ENCODE measurements at regions not wholly inside any gene's neighbourhood (a gene's known extent, or its start where the extent isn't known, plus 50 kb on each side); places are given as distances from the start of the nearest gene placed in this dataset.

- peak overlapping the region; percentile 48 for H3K4me2 ChIP-seq (ENCODE audit: control insufficient read depth, extremely low read depth, insufficient read depth, low read depth, low read length)
- H3K9ac ChIP-seq (ENCODE audit: control insufficient read depth, extremely low read depth, insufficient read depth, low read length) = no peak overlapping the region
- DNase-seq (ENCODE audit: low read depth, low spot score) (no peak), FAIRE-seq (peak; percentile 60)
- H3K4me3 ChIP-seq (ENCODE audit: control insufficient read depth in 2 of 3, extremely low read depth in 1 of 3, insufficient read depth in 2 of 3, low read depth in 1 of 3, low read length in 3 of 3) = no peak overlapping the region
- no peaks in the 10 kb centered on the region for H3K36me3 ChIP-seq (ENCODE audit: control insufficient read depth in 2 of 2, extremely low read depth in 1 of 2, insufficient read depth in 2 of 2, low read length in 2 of 2)
- peaks cover 3% of the 10 kb centered on the region for H3K9me1 ChIP-seq (ENCODE audit: control insufficient read depth, extremely low read depth, insufficient read depth, low read length)
- peak overlapping the region; percentile 53 for H3K27ac ChIP-seq (ENCODE audit: control insufficient read depth, insufficient read depth, low read length)
- no peak overlapping the region for H2AFZ ChIP-seq (ENCODE audit: control insufficient read depth, low read length)
- H3K4me1 ChIP-seq (ENCODE audit: control insufficient read depth, extremely low read depth, insufficient read depth, low read length) = peaks cover 51% of the 10 kb centered on the region
- no peaks in the 10 kb centered on the region for H4K20me1 ChIP-seq (ENCODE audit: control insufficient read depth, extremely low read depth, insufficient read depth, low read length)
- TF ChIP-seq, protein P1, sequence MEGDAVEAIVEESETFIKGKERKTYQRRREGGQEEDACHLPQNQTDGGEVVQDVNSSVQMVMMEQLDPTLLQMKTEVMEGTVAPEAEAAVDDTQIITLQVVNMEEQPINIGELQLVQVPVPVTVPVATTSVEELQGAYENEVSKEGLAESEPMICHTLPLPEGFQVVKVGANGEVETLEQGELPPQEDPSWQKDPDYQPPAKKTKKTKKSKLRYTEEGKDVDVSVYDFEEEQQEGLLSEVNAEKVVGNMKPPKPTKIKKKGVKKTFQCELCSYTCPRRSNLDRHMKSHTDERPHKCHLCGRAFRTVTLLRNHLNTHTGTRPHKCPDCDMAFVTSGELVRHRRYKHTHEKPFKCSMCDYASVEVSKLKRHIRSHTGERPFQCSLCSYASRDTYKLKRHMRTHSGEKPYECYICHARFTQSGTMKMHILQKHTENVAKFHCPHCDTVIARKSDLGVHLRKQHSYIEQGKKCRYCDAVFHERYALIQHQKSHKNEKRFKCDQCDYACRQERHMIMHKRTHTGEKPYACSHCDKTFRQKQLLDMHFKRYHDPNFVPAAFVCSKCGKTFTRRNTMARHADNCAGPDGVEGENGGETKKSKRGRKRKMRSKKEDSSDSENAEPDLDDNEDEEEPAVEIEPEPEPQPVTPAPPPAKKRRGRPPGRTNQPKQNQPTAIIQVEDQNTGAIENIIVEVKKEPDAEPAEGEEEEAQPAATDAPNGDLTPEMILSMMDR (optimal IDR thresholded peaks at IDR 0.05 in 1 of 3, IDR thresholded peaks at IDR 0.05 in 1 of 3, conservative IDR thresholded peaks at IDR 0.05 in 1 of 3; ENCODE audit: extremely low read depth in 1 of 3, insufficient read depth in 2 of 3, low read length in 3 of 3) = no peak
- no peak for TF ChIP-seq EZH2 (IDR thresholded peaks at IDR 0.05; ENCODE audit: low read length)
- dilution Hi-C loops (cut with MboI; ENCODE audit: extremely low pct_ligation_motif_present, low sequenced_read_pairs) = no loop called here
- no peaks in the 10 kb centered on the region for H3K27me3 ChIP-seq (ENCODE audit: control insufficient read depth, extremely low read depth, insufficient read depth, low read length)
- no peaks in the 10 kb centered on the region for H3K9me3 ChIP-seq (ENCODE audit: control insufficient read depth, low read depth, low read length)
- H3K79me2 ChIP-seq (ENCODE audit: control insufficient read depth, insufficient read depth, low read length) = no peaks in the 10 kb centered on the region
These were observed 86.0 kb downstream of the ZNF608 start for GRCh38 chr5:124660229-124661093.

DNA sequence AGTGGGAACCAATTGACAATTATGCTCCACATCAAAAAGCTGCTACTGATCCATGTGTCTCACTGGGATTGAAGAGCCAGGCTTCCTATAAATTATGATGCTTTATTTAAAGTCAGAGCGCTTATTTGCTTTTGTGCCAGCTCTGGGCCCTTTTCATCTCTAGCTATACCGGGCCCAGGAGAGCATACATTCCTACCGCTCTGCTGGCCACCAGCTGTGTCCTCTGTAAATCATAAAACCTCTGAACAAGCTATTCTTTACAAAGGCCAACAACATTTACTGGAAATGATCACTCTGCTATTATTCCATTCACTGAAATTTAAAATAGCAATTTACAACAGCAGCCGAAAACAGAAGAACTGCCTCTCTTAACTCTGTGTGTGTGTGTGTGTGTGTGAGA, 86.6 kb downstream of the ZNF608 start:
- dilution Hi-C loops (cut with MboI; ENCODE audit: extremely low pct_ligation_motif_present, low sequenced_read_pairs) = no loop called here
- Histone ChIP-seq H4K20me1 (ENCODE audit: control insufficient read depth, extremely low read depth, insufficient read depth, low read length) (no peaks in the 10 kb centered on the region), H3K4me3 (ENCODE audit: control insufficient read depth in 2 of 3, extremely low read depth in 1 of 3, insufficient read depth in 2 of 3, low read depth in 1 of 3, low read length in 3 of 3) (no peak overlapping the region), H3K9ac (ENCODE audit: control insufficient read depth, extremely low read depth, insufficient read depth, low read length) (no peak overlapping the region), H3K27ac (ENCODE audit: control insufficient read depth, insufficient read depth, low read length) (no peak overlapping the region), H3K9me1 (ENCODE audit: control insufficient read depth, extremely low read depth, insufficient read depth, low read length) (peaks cover 3% of the 10 kb centered on the region), H3K36me3 (ENCODE audit: control insufficient read depth in 2 of 2, extremely low read depth in 1 of 2, insufficient read depth in 2 of 2, low read length in 2 of 2) (no peaks in the 10 kb centered on the region), H3K27me3 (ENCODE audit: control insufficient read depth, extremely low read depth, insufficient read depth, low read length) (no peaks in the 10 kb centered on the region), H3K9me3 (ENCODE audit: control insufficient read depth, low read depth, low read length) (no peaks in the 10 kb centered on the region), H2AFZ (ENCODE audit: control insufficient read depth, low read length) (no peak overlapping the region), H3K79me2 (ENCODE audit: control insufficient read depth, insufficient read depth, low read length) (no peaks in the 10 kb centered on the region), H3K4me2 (ENCODE audit: control insufficient read depth, extremely low read depth, insufficient read depth, low read depth, low read length) (no peak overlapping the region), H3K4me1 (ENCODE audit: control insufficient read depth, extremely low read depth, insufficient read depth, low read length) (peaks cover 56% of the 10 kb centered on the region)
- no peak for TF ChIP-seq EZH2 (IDR thresholded peaks at IDR 0.05; ENCODE audit: low read length)
- no peak for DNase-seq (ENCODE audit: low read depth, low spot score)
- FAIRE-seq = no peak

Data from keratinocyte (primary cell).